Activated CD4-positive, CD25-positive, alpha-beta regulatory T cell treated with anti-CD3 and anti-CD28 coated beads, Interleukin-2, amount 50 U/mL, for 72 hours (primary cell): ENCODE measurements at regions not wholly inside any gene's neighbourhood (a gene's known extent, or its start where the extent isn't known, plus 50 kb on each side); places are given as distances from the start of the nearest gene placed in this dataset.

Experiments
- DNase-seq: peaks from one replicate; pipeline ENCODE4 v3.0.0; 2021

DNA sequence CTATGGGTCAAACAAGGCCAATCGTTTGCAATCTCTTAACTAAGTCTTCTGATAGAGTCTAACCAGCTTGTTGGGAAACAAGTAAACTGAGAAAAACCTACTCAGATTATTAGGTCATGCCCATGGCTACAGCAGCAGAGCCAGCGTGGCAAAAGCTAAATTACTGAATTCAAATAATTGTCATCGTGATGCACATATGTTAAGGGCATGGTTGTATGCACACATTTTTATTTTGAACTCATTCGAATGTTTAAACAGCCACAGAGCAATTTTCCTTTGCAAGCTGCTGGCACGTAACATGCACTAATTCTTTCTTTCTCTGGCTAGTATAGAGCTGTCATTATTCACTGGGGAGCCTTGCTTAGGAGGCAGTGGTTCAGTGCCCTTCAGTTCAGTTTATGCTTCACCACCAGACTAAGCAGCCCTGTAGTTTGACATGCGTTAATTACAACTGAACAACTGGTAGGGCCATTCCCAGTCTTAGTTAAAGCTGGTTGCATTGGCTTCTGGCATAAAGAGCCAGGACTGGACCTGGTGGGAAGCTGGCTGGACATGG is 396.4 kb downstream of the METTL15 start:
- DNase-seq = no peak

DNA sequence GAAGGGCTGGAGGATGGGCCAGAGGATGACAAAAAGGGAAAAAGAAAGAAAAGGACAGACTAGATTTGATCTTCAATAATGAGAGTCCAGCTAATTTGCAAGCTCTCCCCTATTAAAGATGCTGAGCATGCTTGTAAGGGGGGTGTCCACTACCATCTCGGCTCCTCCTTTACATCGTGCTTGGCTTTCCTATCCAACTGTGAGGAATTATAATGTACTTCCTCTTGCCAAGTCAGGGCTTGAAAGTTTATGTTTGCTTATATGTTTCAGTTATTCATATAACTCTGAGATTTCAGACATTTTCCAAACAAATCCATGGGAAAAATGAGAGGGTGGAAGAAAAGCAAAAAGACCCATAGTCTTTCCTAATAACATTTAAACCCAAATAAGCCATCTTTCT is 387.1 kb downstream of the METTL15 start:
- no peak for DNase-seq

DNA sequence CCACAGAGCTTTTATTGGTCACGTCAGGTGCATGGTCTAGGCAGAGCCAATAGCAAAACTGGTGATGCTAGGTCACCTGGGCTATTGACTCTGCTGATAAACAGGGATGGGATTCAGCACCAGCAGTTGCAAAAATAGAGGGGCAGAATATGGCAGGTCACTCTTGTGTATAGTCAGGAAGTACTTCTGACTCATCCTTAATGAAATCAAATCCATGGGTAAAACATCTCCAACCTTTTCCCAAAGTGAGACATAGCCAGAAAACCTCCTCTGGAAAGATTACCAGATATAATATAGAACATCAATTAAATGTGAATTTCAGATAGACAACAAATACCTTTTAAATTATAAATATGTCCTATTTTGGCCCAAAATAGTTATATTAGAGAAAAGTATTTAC is 383.2 kb downstream of the METTL15 start:
- no peak for DNase-seq

DNA sequence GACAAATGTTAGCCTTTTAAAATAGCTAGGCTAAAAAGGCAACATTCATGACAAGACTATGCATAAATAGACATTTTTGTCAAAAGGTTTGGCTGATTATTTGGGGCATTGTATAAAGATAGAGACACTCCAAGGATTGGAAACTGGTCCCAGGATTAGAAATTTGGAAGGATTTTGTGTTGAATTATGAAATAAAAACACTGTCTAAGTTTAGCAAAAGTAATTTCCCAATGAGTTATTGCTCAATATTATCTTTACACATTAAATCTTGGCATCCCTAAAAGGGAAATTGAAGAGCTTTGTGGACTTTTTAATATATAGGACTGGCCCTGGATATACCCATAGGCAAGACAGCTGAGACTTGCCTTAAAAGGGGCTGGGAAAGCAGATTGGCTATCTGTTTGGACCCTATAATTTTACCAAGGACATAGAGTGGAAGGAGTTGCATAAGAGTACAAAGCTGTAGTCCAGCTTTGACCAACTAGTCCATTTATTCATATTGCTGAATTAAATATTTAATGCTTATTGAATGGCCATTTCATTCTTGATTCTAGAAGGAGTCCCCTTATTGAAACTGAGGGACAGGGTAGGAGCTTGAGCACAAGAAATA is 382.7 kb downstream of the METTL15 start:
- no peak for DNase-seq

DNA sequence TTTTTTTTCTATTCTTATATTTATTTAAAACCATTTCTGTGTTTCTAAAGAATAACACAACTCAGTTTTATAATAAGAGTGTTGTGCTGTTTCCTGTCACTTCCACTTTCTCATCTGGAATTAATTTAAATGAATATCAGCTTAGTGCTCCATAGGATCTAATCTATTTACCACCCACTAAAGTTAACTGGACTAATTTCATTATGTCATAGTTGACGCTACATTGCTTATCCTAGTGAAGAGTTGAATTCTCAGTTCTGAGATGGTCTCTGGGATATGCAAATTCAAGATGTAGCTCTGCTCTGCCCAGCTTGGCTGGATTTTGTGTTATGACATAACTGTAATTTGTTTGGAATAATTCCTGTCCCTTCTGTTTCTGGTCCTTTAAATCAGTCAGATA is 380.1 kb downstream of the METTL15 start:
- no peak for DNase-seq

DNA sequence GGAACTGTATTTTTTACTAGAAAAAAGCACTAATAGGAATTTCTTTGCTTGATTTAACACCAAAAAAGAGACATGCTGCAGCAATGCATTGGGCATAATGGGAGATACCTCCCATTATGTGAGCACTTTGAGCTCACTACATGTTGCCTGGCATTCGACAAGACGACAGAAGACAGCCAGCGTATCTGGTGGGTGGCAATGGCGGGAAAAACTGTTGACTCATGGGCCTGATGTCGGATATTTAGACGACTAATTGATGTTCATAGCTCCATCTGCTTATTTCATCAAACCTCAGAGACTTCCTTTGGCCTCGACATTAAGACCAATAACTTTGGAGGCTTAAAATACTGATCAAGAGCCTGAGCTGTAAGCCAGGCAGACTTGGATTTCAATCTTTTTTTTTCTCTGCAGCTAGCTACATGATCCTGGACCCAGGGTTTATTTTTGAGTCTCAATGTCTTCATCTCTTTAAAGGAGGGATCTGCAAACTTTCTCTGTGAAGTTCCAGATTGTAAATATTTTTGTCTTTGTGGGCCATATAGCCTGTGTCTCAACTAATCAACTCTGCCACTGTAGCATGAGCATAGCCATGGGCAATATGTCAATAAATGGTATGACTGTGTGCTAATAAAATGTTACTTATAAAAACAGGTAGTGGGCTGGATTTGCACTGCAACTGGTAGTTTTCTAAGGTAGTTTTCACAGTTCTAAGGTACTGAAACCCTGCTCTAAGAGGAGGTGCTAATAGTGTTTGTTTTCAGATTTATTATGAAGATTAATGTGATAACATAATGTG is 375.1 kb downstream of the METTL15 start:
- no peak for DNase-seq

DNA sequence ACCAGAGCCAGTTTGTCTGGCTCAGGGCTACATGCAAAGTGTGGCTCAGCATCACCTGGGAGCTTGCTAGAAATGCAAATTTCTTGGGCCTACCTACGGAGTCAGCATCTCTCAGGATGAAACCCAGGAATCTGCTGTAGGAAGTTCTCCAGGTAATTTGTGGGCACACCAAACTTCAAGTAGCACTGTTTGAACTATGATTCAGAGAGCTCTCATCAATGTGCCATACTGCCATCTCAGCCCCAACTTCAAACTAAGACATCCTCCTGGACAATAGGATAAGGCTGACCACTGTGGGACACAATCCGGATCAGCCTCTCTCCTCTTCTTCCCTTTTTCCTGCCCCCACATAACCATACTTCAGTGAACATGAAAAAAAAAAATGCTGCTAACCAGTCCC is 374.5 kb downstream of the METTL15 start:
- DNase-seq = no peak

DNA sequence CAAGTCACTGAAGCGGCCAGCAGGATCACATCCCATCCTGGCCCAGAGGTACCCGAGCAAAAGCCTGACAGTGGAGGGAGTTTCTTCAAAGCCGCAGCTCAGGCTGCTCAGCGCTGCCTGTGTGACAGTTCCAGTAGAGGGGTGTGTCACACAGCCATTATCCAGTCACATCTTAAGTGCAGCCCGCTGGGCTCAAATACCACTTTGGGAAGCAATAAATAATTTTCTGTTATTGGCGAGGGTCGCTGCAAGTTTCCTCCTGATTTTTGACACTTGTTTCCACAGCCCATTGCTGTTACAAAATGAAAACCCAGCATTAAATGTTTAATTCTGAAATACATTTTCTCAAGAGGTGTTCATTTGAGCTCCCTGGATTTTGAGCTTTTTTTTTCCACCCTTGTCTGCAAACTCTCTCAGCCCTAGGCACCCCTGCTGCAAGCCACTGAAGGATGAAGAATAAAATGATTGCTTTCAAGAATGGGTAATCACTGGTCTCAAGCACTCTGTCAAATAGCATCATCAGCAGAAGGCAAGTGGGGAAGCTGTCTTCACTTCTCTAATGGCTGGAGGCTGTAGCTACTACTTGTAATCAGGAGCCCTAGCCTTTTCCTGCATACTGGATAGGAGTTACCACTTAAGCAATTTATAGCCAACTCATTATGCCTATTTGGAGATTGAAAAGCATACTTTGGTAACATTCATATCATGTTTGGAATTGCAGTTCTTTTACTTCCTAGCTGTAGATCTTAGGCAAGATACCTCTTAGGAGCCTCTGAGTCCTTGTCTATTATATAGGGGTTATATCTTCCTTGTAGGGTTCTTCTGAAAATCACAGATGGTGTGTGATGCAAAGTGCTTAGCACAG is 373.7 kb downstream of the METTL15 start:
- no peak for DNase-seq

DNA sequence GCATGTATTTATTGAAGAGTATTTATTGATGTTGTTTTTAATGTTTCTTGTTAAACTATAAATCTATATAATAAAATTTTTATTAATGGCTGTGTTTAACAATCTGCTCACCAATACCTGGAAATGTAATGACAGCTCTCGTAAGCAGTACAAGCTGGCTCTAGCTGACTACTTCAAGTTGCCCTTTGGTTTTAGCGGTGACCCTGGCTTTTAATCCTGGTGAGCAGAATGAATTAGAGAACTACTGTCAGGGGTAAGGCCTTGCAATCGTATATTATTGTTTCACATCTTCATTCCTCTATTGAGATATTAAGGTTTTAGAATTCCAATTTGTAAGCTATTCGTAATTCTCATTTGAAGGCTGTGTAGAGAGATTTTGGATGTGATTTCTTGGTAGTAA is 372.2 kb downstream of the METTL15 start:
- DNase-seq = no peak

DNA sequence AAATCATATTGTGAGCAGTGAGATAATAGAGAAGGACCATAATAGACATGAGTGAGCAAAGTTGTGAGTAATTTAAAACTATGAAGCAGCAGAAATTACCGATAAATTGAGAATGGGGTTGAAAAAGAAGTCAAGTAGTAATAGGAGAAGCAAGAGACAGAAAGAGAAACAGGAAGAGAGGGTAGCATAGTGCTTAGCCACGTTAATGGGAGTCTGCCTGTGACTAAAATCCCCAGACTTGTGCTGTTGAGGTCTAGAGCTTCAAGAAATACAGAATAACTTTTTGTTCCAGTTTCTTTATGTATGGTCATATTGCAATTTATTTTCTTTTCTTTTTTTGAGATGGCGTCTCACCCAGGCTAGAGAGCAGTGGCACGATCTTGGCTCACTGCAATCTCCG is 368.7 kb downstream of the METTL15 start:
- no peak for DNase-seq

DNA sequence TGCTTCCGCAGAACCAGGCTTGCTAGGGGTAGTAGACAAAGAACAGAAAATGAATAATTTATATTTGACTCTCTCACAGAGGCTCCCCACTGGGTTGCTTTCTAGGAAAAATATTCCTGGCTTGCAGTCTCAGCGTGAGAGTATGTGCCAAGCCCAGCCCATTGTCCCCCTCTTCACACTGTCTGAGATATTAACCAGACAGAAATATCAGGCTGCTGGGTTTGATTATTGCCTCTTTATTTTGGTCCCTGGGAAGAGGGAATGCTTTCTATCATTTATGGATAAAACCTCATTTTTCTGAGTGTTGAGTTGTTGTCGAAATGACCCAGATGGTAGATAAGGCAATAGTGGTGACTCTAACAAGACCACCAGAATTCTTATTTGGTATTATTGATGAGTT is 367.9 kb downstream of the METTL15 start:
- no peak for DNase-seq

DNA sequence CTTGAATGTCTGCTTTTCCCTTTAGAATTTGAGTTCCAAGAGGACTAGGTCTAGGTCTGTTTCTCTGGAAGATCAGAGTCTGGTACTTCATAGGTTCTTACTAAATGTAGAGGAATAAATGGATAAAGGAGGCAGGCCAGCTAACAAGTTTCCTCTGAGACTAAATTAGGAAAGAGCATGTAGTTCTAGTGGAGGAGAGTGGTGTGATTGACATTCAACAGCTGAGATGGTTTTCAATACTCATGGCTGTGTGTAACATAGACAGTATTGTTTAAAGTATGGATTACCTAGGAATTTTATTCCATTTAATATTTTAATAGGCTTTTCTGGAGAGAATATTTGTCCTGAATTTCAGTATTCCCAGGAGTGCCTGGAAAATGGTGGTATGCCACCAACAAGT is 364.7 kb downstream of the METTL15 start:
- no peak for DNase-seq

DNA sequence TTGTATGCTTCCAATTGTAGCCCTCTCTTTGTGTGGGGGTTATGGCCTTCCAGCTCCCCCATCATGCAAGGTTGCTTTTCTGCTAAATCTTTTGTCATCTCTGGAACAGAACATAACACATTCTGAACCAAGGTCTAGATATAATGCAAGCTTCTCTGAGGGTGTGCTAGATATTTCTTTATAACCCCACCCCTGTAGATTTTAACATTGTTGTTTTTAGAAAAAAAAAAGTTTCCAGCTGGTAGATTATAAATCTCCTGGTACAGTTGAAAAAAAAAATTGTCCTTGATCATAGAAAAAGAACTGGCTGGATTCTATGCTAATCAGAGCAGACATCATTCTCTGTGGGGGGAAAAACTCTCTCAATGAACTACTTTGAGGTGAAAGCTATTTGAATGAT is 363.3 kb downstream of the METTL15 start:
- no peak for DNase-seq

DNA sequence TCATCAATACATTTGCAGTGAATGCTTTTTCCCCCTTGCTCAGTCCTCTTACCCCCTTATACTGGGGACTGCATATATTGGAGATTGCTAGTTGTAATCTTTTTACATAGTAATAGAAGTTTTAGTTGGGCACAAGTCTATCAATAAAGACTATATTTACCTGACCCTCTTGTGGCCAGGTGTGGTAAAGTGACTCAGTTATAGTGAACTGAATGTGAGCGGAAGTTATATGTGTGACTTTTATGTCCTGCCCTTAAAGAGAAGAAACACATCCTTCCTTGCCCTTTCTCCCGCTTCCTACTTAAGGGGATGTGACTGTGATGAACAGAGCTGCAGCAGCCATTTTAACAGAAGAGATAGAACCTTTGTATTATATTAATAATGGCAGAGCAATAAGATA is 362.0 kb downstream of the METTL15 start:
- no peak for DNase-seq

DNA sequence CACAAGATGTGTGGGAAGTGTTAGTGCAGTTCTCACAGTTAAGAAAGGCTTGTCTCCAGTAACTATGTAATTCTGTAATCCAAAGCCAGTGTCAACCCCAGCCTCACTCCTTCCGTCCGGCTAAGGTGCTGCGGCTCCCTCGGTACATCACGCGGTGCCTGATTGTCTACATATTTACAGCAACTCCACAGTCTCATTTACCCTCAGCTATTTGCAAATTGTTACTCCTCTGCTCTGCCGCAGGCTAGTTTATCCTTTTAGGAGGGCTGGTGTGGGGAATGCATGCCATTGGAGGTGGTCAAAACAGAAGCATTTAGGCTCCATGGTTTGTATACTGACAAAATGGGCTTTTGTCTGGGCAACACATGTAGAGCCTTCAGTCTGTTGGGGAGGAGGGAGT is 358.3 kb downstream of the METTL15 start:
- no peak for DNase-seq

DNA sequence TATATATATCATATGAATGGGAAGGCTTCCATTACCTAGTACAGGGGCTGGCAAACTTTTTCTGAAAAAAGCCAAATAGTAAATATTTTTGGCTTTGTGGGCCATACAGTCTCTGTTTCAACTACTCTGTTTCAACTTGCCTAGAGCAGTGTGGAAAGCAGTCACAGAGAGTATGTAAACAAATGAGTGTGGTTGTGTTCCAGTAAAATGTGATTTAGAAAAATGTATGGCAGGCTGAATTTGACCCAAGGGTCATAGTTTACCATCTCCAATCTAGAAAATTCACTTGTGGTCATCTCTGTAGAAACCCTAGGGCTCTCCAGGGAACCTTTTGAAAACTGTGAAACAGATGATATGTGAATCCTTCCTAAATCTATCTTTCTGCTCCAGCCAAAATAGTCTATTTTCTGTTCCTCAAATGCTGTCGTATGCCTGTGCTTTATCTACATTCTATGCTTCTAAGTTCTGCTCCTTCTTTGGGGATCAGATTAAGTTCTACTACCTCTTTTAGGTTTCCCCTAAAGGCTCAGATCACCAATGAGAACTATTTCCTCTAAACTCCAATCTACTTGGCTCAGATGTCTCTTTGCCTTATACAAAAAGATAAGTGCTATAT is 356.2 kb downstream of the METTL15 start:
- no peak for DNase-seq

DNA sequence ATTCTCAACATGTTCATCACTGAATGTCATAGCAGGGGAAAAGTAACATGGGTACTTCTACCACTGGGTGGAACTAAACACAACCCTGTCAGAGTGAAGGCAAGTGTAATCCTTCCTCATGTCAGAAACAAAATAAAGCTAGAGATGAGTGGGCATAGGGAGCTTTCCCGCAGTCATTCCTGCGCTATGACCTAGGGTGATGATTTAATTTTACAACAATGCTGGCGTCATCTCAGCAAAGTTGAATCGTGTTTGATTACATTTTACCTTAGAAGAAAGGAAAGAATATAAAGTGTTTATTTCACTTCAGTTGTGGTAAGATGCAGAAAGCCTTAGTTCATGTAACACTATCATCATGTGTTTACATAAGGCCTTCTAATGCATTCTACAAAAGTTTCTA is 355.6 kb downstream of the METTL15 start:
- DNase-seq = no peak

DNA sequence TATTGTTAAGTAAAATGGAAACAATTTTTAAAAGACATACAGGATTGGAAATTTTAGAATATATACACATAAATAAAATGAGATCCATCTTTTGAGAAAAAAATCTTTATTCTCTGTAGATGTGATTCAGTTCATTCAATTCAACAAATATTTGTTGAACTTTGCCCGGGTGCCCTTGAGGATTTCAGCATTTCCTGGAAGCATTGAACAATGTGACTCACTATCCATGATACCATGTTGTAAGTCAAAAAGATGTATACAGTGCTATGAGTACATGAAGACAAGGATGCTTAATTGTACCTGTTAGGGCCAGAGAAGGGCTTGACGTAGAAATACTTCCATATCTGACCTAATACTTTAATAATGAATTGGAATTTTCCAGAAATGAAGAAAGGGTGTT is 353.7 kb downstream of the METTL15 start:
- DNase-seq = no peak

DNA sequence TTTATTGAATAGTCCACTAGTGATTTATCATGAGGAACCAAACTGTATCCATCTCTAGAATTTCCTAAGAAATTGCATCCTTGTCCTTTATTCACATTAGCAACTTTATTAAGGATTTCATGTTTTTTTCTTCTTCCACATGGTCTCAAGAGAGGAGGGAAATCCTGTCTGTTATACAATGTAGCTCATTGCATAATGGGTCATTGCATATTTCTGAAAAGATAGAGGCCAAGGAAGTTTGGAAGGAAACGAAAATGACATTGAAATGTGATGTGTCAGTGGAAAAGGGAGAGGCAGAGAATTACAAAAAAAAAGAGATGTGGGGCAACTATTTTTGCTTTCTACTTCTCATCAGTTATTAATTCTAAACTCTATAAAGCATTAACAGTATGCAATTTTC is 353.1 kb downstream of the METTL15 start:
- DNase-seq = no peak

DNA sequence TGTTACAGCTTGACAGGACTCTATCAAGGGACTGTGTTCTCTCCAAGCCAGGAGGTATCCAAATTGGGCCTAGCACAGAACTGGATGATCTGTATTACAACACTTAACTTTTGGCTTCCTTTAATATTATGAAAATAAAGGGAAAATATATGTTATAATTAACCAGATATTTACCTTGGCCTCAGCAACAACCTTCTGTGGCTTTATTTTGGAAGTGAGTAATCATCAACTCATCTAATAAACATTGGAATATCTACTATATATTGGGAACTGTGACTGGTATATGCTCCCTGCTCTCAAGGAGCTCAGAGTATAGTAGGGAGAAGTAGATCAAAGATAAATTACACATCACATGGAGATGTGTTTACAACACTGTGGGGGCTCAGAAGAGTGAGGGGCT is 352.2 kb downstream of the METTL15 start:
- DNase-seq = no peak

DNA sequence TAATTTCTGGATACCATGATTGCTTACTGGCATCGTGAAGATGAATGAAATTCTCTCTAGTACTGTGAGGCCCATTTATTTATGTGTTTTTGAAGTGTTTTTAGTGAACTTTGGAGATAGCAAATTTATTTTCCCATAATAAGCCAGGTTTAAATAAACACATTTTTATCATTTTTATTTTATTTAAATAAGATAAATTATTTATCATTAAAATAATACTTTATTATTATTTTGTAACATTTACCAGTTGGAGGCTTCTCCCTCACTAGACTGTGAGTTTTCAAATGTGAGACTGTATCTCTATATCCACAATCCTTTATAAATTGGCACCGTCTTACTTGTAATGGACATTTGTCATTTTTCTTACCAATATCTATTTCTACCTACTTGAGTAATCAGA is 351.7 kb downstream of the METTL15 start:
- DNase-seq = no peak

DNA sequence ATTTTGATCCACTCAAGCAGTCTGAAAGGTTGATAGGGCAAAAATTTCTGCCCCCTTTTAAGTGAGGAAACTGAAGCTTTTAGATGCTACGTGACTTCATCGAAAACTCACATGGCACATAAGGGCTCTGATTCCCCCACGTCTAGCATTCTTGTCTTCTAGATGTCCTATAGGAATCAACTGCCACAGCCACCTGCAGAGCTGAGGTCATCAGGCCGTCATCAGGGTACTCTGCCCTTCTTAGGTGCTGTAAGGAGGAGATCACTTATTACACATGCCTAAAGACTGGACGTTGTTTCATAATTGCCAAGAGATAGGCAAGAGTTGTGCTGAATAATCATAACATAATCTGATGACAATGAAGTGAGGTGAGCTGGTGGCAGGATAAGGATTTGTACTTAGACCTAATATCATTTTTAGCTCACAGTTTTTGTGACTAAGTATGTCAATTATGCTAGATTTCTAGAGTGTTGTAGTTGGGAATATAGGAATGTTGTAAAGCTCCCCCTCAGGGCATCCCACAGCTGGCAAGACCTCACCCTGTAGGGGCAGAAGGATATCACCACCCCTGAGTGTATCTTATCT is 349.4 kb downstream of the METTL15 start:
- no peak for DNase-seq

DNA sequence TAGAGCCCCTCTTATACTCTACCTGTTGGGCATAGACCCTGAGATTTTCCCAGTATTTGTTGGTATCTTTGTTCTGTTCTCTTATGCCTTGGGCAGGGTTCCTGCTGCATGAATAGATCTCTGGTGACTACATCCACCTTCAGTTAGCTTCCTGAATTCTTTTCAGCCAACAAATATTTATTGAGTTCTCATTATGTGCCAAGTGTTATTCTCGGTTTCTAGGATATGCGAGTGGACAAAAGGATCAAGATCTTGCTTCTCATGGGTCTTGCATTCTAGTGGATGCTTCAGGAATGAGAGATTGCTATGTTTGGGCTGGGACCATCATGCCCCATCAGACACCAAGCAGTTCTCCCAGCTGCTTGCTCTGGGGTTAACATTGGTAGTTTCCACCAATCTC is 340.0 kb downstream of the METTL15 start:
- no peak for DNase-seq
